ENCODE measurements at regions not wholly inside any gene's neighbourhood (a gene's known extent, or its start where the extent isn't known, plus 50 kb on each side); places are given as distances from the start of the nearest gene placed in this dataset.

DNA sequence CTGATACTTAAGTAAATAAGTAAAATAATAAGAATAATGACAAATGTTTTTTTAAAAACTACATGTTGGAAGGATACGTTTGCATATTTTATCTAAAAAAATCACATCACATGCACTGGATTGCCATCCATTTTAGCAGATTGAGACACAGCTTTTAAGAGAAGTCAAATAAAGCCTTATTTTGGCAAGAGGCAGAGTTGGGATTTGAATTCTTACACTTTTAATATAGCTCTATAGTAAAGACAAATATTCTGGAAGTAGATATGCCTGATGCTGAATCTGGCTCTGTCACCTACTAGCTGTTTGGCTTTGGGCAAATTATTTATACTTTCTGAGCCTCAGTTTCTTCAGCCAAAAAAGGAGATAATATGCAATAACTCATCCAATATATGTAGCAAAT lies 386.4 kb downstream of the ETV1 start:
- TF ChIP-seq, protein P1, sequence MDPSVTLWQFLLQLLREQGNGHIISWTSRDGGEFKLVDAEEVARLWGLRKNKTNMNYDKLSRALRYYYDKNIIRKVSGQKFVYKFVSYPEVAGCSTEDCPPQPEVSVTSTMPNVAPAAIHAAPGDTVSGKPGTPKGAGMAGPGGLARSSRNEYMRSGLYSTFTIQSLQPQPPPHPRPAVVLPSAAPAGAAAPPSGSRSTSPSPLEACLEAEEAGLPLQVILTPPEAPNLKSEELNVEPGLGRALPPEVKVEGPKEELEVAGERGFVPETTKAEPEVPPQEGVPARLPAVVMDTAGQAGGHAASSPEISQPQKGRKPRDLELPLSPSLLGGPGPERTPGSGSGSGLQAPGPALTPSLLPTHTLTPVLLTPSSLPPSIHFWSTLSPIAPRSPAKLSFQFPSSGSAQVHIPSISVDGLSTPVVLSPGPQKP (IDR thresholded peaks at IDR 0.05; ENCODE audit: low read depth, low read length) = no peak
- TF ChIP-seq RAD51 (IDR thresholded peaks at IDR 0.05) = no peak
- no peak for TF ChIP-seq SMARCA5 (IDR thresholded peaks at IDR 0.05)
- TF ChIP-seq, protein P2, sequence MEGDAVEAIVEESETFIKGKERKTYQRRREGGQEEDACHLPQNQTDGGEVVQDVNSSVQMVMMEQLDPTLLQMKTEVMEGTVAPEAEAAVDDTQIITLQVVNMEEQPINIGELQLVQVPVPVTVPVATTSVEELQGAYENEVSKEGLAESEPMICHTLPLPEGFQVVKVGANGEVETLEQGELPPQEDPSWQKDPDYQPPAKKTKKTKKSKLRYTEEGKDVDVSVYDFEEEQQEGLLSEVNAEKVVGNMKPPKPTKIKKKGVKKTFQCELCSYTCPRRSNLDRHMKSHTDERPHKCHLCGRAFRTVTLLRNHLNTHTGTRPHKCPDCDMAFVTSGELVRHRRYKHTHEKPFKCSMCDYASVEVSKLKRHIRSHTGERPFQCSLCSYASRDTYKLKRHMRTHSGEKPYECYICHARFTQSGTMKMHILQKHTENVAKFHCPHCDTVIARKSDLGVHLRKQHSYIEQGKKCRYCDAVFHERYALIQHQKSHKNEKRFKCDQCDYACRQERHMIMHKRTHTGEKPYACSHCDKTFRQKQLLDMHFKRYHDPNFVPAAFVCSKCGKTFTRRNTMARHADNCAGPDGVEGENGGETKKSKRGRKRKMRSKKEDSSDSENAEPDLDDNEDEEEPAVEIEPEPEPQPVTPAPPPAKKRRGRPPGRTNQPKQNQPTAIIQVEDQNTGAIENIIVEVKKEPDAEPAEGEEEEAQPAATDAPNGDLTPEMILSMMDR (IDR thresholded peaks at IDR 0.05 in 2 of 3, conservative IDR thresholded peaks at IDR 0.05 in 1 of 3; ENCODE audit: control insufficient read depth in 2 of 3, extremely low read depth in 1 of 3, insufficient read depth in 1 of 3, low read depth in 3 of 3, low read length in 3 of 3) = no peak
- no peak for TF ChIP-seq MEF2B (IDR thresholded peaks at IDR 0.05; ENCODE audit: partially characterized antibody, poor library complexity, severe bottlenecking)
- TF ChIP-seq, protein P3, sequence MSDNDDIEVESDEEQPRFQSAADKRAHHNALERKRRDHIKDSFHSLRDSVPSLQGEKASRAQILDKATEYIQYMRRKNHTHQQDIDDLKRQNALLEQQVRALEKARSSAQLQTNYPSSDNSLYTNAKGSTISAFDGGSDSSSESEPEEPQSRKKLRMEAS (IDR thresholded peaks at IDR 0.05; ENCODE audit: low read depth, low read length) = no peak
- no peak for TF ChIP-seq EED (IDR thresholded peaks at IDR 0.05; ENCODE audit: low read depth)
- TF ChIP-seq TAF1 (IDR thresholded peaks at IDR 0.05; ENCODE audit: borderline replicate concordance, low read depth, low read length) = no peak

All from GM12878 (cell line).